ENCODE measurements at regions not wholly inside any gene's neighbourhood (a gene's known extent, or its start where the extent isn't known, plus 50 kb on each side); places are given as distances from the start of the nearest gene placed in this dataset.

DNA sequence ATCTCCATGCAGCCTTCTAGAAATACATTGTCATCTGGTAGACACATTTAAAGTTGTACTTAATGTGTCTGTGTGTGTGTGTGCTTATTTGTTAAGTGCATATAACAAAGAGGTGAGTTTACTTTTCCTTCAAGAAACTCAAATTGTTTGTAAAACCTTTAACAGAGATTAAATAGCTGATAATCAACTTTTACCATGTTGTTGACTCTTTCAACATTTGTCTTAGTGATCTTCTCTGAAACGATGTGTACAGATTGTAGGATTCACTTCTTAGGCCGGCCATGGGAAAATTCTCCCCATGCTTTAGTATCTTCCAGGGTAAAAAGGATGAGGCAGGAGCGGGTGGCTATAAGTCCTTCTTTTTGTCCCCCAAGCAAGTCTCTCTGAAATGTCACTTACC, 292.9 kb upstream of the MAF start:
- no peak for TF ChIP-seq TAF1 (IDR thresholded peaks at IDR 0.05; ENCODE audit: low read depth, low read length)
- no peak for TF ChIP-seq POLR2AphosphoS5 (IDR thresholded peaks at IDR 0.05; ENCODE audit: low read depth, low read length)
- no peak for TF ChIP-seq POLR2A (IDR thresholded peaks at IDR 0.05; ENCODE audit: low read depth, low read length)
